ENCODE measurements at regions not wholly inside any gene's neighbourhood (a gene's known extent, or its start where the extent isn't known, plus 50 kb on each side); places are given as distances from the start of the nearest gene placed in this dataset.

GRCh38 chr13:84972907-84973306 lies 826.3 kb downstream of the SLITRK6 start:
- DNase-seq (ENCODE audit: low read depth in 2 of 2): no peak

- no peak for DNase-seq (ENCODE audit: low read depth in 2 of 2)
These were observed 836.4 kb downstream of the SLITRK6 start for GRCh38 chr13:84962849-84963248.

GRCh38 chr13:84962141-84962750 lies 837.0 kb downstream of the SLITRK6 start:
- DNase-seq (ENCODE audit: low read depth in 2 of 2): no peak

- no peak for DNase-seq (ENCODE audit: low read depth in 2 of 2)
These were observed 838.2 kb downstream of the SLITRK6 start for GRCh38 chr13:84961023-84961422.

- no peak for DNase-seq (ENCODE audit: low read depth in 2 of 2)
These were observed 839.4 kb downstream of the SLITRK6 start for GRCh38 chr13:84959818-84960217.

GRCh38 chr13:84954636-84955035 lies 844.6 kb downstream of the SLITRK6 start:
- DNase-seq (ENCODE audit: low read depth in 2 of 2): no peak

- no peak for DNase-seq (ENCODE audit: low read depth in 2 of 2)
These were observed 848.1 kb downstream of the SLITRK6 start for GRCh38 chr13:84951128-84951527.

- no peak for DNase-seq (ENCODE audit: low read depth in 2 of 2)
These were observed 853.0 kb downstream of the SLITRK6 start for GRCh38 chr13:84946192-84946591.

- no peak for DNase-seq (ENCODE audit: low read depth in 2 of 2)
These were observed 858.4 kb downstream of the SLITRK6 start for GRCh38 chr13:84940798-84941197.

- DNase-seq (ENCODE audit: low read depth in 2 of 2): no peak
These were observed 859.1 kb downstream of the SLITRK6 start for GRCh38 chr13:84940167-84940566.

GRCh38 chr13:84934911-84935310 lies 864.3 kb downstream of the SLITRK6 start:
- no peak for DNase-seq (ENCODE audit: low read depth in 2 of 2)

- DNase-seq (ENCODE audit: low read depth in 2 of 2): no peak
These were observed 865.4 kb downstream of the SLITRK6 start for GRCh38 chr13:84933797-84934196.

- DNase-seq (ENCODE audit: low read depth in 2 of 2): no peak
These were observed 868.0 kb downstream of the SLITRK6 start for GRCh38 chr13:84931264-84931663.

GRCh38 chr13:84927442-84928169 lies 871.6 kb downstream of the SLITRK6 start:
- no peak for DNase-seq (ENCODE audit: low read depth in 2 of 2)

- DNase-seq (ENCODE audit: low read depth in 2 of 2): no peak
These were observed 873.8 kb downstream of the SLITRK6 start for GRCh38 chr13:84925443-84925842.

GRCh38 chr13:84923831-84924230 lies 875.4 kb downstream of the SLITRK6 start:
- no peak for DNase-seq (ENCODE audit: low read depth in 2 of 2)

- DNase-seq (ENCODE audit: low read depth in 2 of 2): no peak
These were observed 881.9 kb downstream of the SLITRK6 start for GRCh38 chr13:84917252-84917878.

GRCh38 chr13:84912720-84913119 lies 886.5 kb downstream of the SLITRK6 start:
- no peak for DNase-seq (ENCODE audit: low read depth in 2 of 2)

GRCh38 chr13:84910423-84910822 lies 888.8 kb downstream of the SLITRK6 start:
- DNase-seq (ENCODE audit: low read depth in 2 of 2): no peak

GRCh38 chr13:84903391-84903790 lies 895.8 kb downstream of the SLITRK6 start:
- no peak for DNase-seq (ENCODE audit: low read depth in 2 of 2)

- no peak for DNase-seq (ENCODE audit: low read depth in 2 of 2)
These were observed 897.0 kb downstream of the SLITRK6 start for GRCh38 chr13:84902243-84902642.

- peak in 1 of 2 donors; percentile 2 for DNase-seq (ENCODE audit: low read depth in 2 of 2)
These were observed 903.1 kb downstream of the SLITRK6 start for GRCh38 chr13:84896128-84896527.

- DNase-seq (ENCODE audit: low read depth in 2 of 2): no peak
These were observed 904.5 kb downstream of the SLITRK6 start for GRCh38 chr13:84894749-84895148.
